Calu3 (cell line): ENCODE measurements at regions not wholly inside any gene's neighbourhood (a gene's known extent, or its start where the extent isn't known, plus 50 kb on each side); places are given as distances from the start of the nearest gene placed in this dataset.

ENCODE experiments used
- BruUV-seq: library from RNA; stranded (reverse); fragments of 400-500 nt; replicated peaks from 2 replicates; lab custom pipeline; 2021; lab: Mats Ljungman, UMichigan
- CTCF ChIA-PET: fragments of 300-600 bp; sonication (Branson Sonifier 250); formaldehyde crosslinking; loops from one replicate; lab custom pipeline; 2022; ENCODE audit warnings: antibody characterized with exemption; lab: Charles Lee
- DNase-seq: peaks from one replicate; pipeline ENCODE4 v3.0.0; 2022
- H3K27ac Mint-ChIP-seq: one replicate; pipeline ENCODE4 v1.8.0; 2022; ENCODE audit warnings: mixed read lengths; ENCODE audit not compliant: unreplicated experiment
- H3K27me3 Mint-ChIP-seq: one replicate; pipeline ENCODE4 v1.8.0; 2022; ENCODE audit warnings: mixed read lengths; ENCODE audit not compliant: unreplicated experiment
- H3K36me3 Mint-ChIP-seq: one replicate; pipeline ENCODE4 v1.8.0; 2022; ENCODE audit warnings: mild to moderate bottlenecking, moderate library complexity, mixed read lengths; ENCODE audit not compliant: insufficient read depth, unreplicated experiment
- H3K4me1 Mint-ChIP-seq: one replicate; pipeline ENCODE4 v1.8.0; 2022; ENCODE audit warnings: mild to moderate bottlenecking, low read depth, mixed read lengths; ENCODE audit not compliant: unreplicated experiment
- H3K4me3 Mint-ChIP-seq: one replicate; pipeline ENCODE4 v1.8.0; 2022; ENCODE audit warnings: mild to moderate bottlenecking, low read depth, moderate library complexity, mixed read lengths; ENCODE audit not compliant: unreplicated experiment
- H3K9me3 Mint-ChIP-seq: one replicate; pipeline ENCODE4 v1.8.0; 2022; ENCODE audit warnings: low read depth, mixed read lengths; ENCODE audit not compliant: unreplicated experiment
- intact Hi-C: fragments of 100-400 bp; cut with micrococcal nuclease; formaldehyde crosslinking; loops from one replicate; pipeline ENCODE4 v1.10.0; 2022; ENCODE audit not compliant: unreplicated experiment
- TF ChIP-seq, protein P1 (sequence below): fragments of 200-600 bp; IDR thresholded peaks from one replicate; pipeline ENCODE4 v1.8.0; 2022; ENCODE audit warnings: antibody characterized with exemption; ENCODE audit not compliant: unreplicated experiment

DNA sequence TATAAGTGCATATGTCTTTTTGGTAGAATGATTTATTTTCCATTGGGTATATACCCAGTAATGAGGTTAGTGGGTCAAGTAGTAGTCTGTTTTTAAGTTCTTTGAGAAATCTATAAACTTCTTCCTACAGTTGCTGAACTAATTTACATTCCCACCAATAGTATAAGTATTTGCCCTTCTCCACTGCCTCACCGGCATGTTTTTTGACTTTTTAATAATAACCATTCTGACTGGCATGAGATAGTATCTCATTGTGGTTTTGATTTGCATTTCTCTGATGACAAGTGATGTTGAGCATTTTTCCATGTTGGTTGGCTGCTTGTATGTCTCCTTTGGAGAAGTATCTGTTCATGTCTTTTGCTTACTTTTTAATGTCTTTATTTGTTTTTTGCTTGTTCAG is 94.1 kb upstream of the TP63 start:
- intact Hi-C loops = no loop called here
- no peak for DNase-seq
- Mint-ChIP-seq H3K4me3 (no peak overlapping the region), H3K27ac (no peak overlapping the region), H3K27me3 (no peaks in the 10 kb centered on the region), H3K4me1 (no peaks in the 10 kb centered on the region), H3K36me3 (no peaks in the 10 kb centered on the region), H3K9me3 (peaks cover 2% of the 10 kb centered on the region)
- no TSS peak for BruUV-seq
- CTCF ChIA-PET = no interaction called here
- TF ChIP-seq, protein P1, sequence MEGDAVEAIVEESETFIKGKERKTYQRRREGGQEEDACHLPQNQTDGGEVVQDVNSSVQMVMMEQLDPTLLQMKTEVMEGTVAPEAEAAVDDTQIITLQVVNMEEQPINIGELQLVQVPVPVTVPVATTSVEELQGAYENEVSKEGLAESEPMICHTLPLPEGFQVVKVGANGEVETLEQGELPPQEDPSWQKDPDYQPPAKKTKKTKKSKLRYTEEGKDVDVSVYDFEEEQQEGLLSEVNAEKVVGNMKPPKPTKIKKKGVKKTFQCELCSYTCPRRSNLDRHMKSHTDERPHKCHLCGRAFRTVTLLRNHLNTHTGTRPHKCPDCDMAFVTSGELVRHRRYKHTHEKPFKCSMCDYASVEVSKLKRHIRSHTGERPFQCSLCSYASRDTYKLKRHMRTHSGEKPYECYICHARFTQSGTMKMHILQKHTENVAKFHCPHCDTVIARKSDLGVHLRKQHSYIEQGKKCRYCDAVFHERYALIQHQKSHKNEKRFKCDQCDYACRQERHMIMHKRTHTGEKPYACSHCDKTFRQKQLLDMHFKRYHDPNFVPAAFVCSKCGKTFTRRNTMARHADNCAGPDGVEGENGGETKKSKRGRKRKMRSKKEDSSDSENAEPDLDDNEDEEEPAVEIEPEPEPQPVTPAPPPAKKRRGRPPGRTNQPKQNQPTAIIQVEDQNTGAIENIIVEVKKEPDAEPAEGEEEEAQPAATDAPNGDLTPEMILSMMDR = no peak

DNA sequence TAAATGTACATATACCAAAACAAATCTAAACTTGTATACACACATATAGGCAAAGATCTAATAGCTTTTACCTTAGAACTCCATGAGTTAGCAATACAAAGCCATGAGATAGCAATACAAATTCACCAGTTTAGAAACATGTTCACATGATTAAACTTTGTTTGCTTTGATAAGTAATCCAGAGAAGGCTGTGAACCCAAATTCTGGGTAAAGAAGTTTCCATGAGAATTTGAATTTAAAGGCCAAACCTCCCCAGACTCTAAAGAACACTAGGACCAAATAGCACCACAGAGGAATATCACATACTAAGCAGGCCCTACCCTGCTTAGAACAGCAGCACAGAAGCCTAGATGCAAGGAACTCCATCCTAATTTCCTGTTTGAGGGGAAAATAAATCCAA is 83.7 kb upstream of the TP63 start:
- no peak overlapping the region for H3K4me3 Mint-ChIP-seq
- intact Hi-C loops = no loop called here
- peaks cover 7% of the 10 kb centered on the region for H3K4me1 Mint-ChIP-seq
- CTCF ChIA-PET = no interaction called here
- no peak overlapping the region for H3K27ac Mint-ChIP-seq
- H3K36me3 Mint-ChIP-seq = no peaks in the 10 kb centered on the region
- no peaks in the 10 kb centered on the region for H3K27me3 Mint-ChIP-seq
- no peak for DNase-seq
- H3K9me3 Mint-ChIP-seq = peaks cover 10% of the 10 kb centered on the region
- TF ChIP-seq, protein P1 = no peak
- no TSS peak for BruUV-seq

DNA sequence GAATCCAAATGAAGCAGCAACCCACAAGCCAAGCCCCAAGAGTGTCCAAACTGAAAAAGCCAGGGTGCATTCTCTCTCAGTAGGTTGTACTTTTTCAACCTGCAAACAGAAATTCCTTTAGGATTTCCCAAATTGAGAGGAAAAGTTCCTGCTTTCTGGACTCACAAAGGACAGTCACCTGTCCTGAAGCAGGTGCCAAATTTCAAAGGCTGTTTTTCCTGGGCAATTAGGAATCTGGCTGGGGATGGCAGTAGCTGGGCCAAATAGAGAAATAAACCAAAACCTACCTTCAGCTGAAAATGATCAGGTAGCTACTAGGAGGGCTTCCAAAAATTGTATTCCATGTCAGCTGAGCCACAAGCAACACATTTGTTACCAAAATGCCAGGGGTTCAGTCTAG is 83.1 kb upstream of the TP63 start:
- no peak for DNase-seq
- CTCF ChIA-PET = no interaction called here
- Mint-ChIP-seq H3K9me3 (peaks cover 10% of the 10 kb centered on the region), H3K36me3 (no peaks in the 10 kb centered on the region), H3K27ac (no peak overlapping the region), H3K27me3 (no peaks in the 10 kb centered on the region), H3K4me3 (no peak overlapping the region), H3K4me1 (peaks cover 7% of the 10 kb centered on the region)
- no TSS peak for BruUV-seq
- intact Hi-C loops = no loop called here
- TF ChIP-seq, protein P1 = no peak

DNA sequence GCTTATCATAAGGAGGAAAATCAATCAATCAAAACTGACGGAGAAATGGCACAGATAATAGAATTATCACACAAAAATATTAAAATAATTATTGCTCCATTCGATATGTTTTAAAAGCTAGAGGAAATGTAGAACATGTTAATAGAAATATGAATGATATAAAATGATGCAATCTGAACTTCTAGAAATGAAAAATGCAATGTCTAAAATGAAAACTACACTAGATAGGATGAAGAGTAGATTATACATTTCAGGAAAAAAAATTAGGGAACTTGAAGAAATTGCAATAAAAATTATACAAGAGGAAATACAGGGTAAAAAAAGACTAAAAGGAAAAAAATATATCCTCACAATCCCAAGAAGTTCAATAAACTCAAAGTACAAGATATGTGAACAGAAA is 80.2 kb upstream of the TP63 start:
- no peaks in the 10 kb centered on the region for H3K27me3 Mint-ChIP-seq
- no peak overlapping the region for H3K4me3 Mint-ChIP-seq
- CTCF ChIA-PET = interaction anchor here (1.3 kb wide), 1 partner anchor 8 kb away, joined by 6 read pairs; no protein-coding TSS in a partner anchor
- H3K27ac Mint-ChIP-seq = no peak overlapping the region
- intact Hi-C loops = no loop called here
- BruUV-seq = no TSS peak
- no peaks in the 10 kb centered on the region for H3K4me1 Mint-ChIP-seq
- TF ChIP-seq, protein P1 = no peak
- no peaks in the 10 kb centered on the region for H3K36me3 Mint-ChIP-seq
- peaks cover 4% of the 10 kb centered on the region for H3K9me3 Mint-ChIP-seq
- DNase-seq = no peak
